GM12892 (cell line): ENCODE measurements at regions not wholly inside any gene's neighbourhood (a gene's known extent, or its start where the extent isn't known, plus 50 kb on each side); places are given as distances from the start of the nearest gene placed in this dataset.
A peak's percentile ranks its signal among the peaks of the same experiment; 100 is the strongest.

Experiments used
- DNase-seq: peaks from one replicate; pipeline ENCODE4 v3.0.0; 2011; ENCODE audit not compliant: insufficient read length
- FAIRE-seq: peaks from 2 replicates; lab custom pipeline; 2011; peaks lifted over from hg19 to GRCh38; lab: Jason Lieb, UNC
- POLR2A ChIP-seq: IDR thresholded peaks from 2 replicates; pipeline ENCODE4 v1.6.1; 2011; ENCODE audit warnings: low read depth, low read length, control low read depth
- POLR2AphosphoS5 ChIP-seq: IDR thresholded peaks from 2 replicates; pipeline ENCODE4 v1.6.1; 2011; ENCODE audit warnings: low read depth, low read length, control low read depth
- TAF1 ChIP-seq: IDR thresholded peaks from 2 replicates; pipeline ENCODE4 v1.6.1; 2011; ENCODE audit warnings: low read depth, mild to moderate bottlenecking, control low read depth, low read length, borderline replicate concordance

- FAIRE-seq (no peak), DNase-seq (no peak)
- TF ChIP-seq POLR2A: no peak
- no peak for TF ChIP-seq TAF1
- no peak for TF ChIP-seq POLR2AphosphoS5
These were observed 233.9 kb downstream of the CHIC2 start for GRCh38 chr4:53830511-53830910.

- TF ChIP-seq TAF1: no peak
- no peak for TF ChIP-seq POLR2A
- no peak for TF ChIP-seq POLR2AphosphoS5
- no peak for DNase-seq
- FAIRE-seq: no peak
These were observed 230.0 kb upstream of the LNX1 start for GRCh38 chr4:53821179-53821851.

GRCh38 chr4:53818104-53818503 is 226.8 kb upstream of the LNX1 start:
- FAIRE-seq (no peak), DNase-seq (no peak)
- TF ChIP-seq POLR2A: no peak
- TF ChIP-seq POLR2AphosphoS5: no peak
- TF ChIP-seq TAF1: no peak

GRCh38 chr4:53816561-53816960 is 225.3 kb upstream of the LNX1 start:
- FAIRE-seq (no peak), DNase-seq (no peak)
- no peak for TF ChIP-seq TAF1
- no peak for TF ChIP-seq POLR2AphosphoS5
- TF ChIP-seq POLR2A: no peak

- no peak for TF ChIP-seq POLR2AphosphoS5
- no peak for TF ChIP-seq POLR2A
- TF ChIP-seq TAF1: no peak
- DNase-seq (no peak), FAIRE-seq (no peak)
These were observed 224.0 kb upstream of the LNX1 start for GRCh38 chr4:53815281-53815680.

GRCh38 chr4:53813998-53814397 is 222.7 kb upstream of the LNX1 start:
- DNase-seq: no peak
- no peak for FAIRE-seq
- TF ChIP-seq POLR2AphosphoS5 (no peak), POLR2A (no peak), TAF1 (no peak)

- FAIRE-seq: no peak
- no peak for DNase-seq
These were observed 219.4 kb upstream of the LNX1 start for GRCh38 chr4:53810643-53811042.

GRCh38 chr4:53809816-53810215 is 218.5 kb upstream of the LNX1 start:
- TF ChIP-seq TAF1: no peak
- no peak for TF ChIP-seq POLR2AphosphoS5
- TF ChIP-seq POLR2A: no peak
- FAIRE-seq (no peak), DNase-seq (no peak)

More at GRCh38 chr4:53810643-53811042, 219.4 kb upstream of the LNX1 start:
- TF ChIP-seq POLR2A: no peak
- no peak for TF ChIP-seq POLR2AphosphoS5
- no peak for TF ChIP-seq TAF1

- no peak for DNase-seq
- no peak for TF ChIP-seq POLR2A
- TF ChIP-seq POLR2AphosphoS5: no peak
- TF ChIP-seq TAF1: no peak
- no peak for FAIRE-seq
These were observed 214.0 kb upstream of the LNX1 start for GRCh38 chr4:53805291-53805690.

GRCh38 chr4:53804719-53805118 is 213.4 kb upstream of the LNX1 start:
- peak; percentile 8 for DNase-seq
- TF ChIP-seq POLR2A: no peak
- TF ChIP-seq POLR2AphosphoS5: no peak
- no peak for TF ChIP-seq TAF1
- FAIRE-seq: no peak

- FAIRE-seq: no peak
- DNase-seq: no peak
- TF ChIP-seq TAF1 (no peak), POLR2AphosphoS5 (no peak), POLR2A (no peak)
These were observed 211.2 kb upstream of the LNX1 start for GRCh38 chr4:53802500-53802899.

- TF ChIP-seq POLR2A (no peak), POLR2AphosphoS5 (no peak), TAF1 (no peak)
- DNase-seq (no peak), FAIRE-seq (no peak)
These were observed 210.1 kb upstream of the LNX1 start for GRCh38 chr4:53801373-53801772.

- DNase-seq: no peak
- TF ChIP-seq POLR2AphosphoS5 (no peak), POLR2A (no peak), TAF1 (no peak)
- FAIRE-seq: no peak
These were observed 209.5 kb upstream of the LNX1 start for GRCh38 chr4:53800741-53801140.

GRCh38 chr4:53793096-53793495 is 201.8 kb upstream of the LNX1 start:
- DNase-seq (no peak), FAIRE-seq (no peak)
- TF ChIP-seq TAF1 (no peak), POLR2A (no peak), POLR2AphosphoS5 (no peak)
